OCI-LY7 (cell line): ENCODE measurements at regions not wholly inside any gene's neighbourhood (a gene's known extent, or its start where the extent isn't known, plus 50 kb on each side); places are given as distances from the start of the nearest gene placed in this dataset.

Experiments
- BruUV-seq: library from RNA; stranded (reverse); fragments of 400-500 nt; replicated peaks from 2 replicates; lab custom pipeline; 2021; lab: Mats Ljungman, UMichigan
- CTCF ChIA-PET: fragments of 300-600 bp; sonication (Branson Sonifier 250); formaldehyde crosslinking; loops from one replicate; lab custom pipeline; 2022; ENCODE audit warnings: antibody characterized with exemption; ENCODE audit not compliant: unreplicated experiment; lab: Charles Lee
- POLR2A ChIA-PET: fragments of 300-600 bp; sonication (Branson Sonifier 250); formaldehyde crosslinking; loops from one replicate; lab custom pipeline; 2022; ENCODE audit warnings: antibody characterized with exemption; lab: Charles Lee
- DNase-seq: peaks from one replicate; pipeline ENCODE4 v3.0.0-alpha.2; 2015; ENCODE audit warnings: low spot score
- H2AFZ ChIP-seq: fragments of 200-600 bp; sonication (generic), shearing (Covaris generic); 2 replicates; pipeline ENCODE4 v1.6.1; 2014; ENCODE audit warnings: mild to moderate bottlenecking, antibody characterized with exemption, low read length, moderate library complexity
- H3K27ac ChIP-seq: fragments of 200-600 bp; sonication (generic); 2 replicates; pipeline ENCODE4 v1.5.1; 2014; ENCODE audit warnings: mixed run types, low read depth, mild to moderate bottlenecking, moderate library complexity, low read length, inconsistent platforms; ENCODE audit not compliant: poor library complexity, severe bottlenecking
- H3K36me3 ChIP-seq: fragments of 200-600 bp; sonication (generic); 2 replicates; pipeline ENCODE4 v1.6.1; 2014; ENCODE audit warnings: mild to moderate bottlenecking, antibody characterized with exemption, low read length, moderate library complexity, mixed read lengths; ENCODE audit not compliant: insufficient read depth
- H3K4me1 ChIP-seq: fragments of 200-600 bp; sonication (generic); 2 replicates; pipeline ENCODE4 v1.5.1; 2014; ENCODE audit warnings: mild to moderate bottlenecking, low read length; ENCODE audit not compliant: insufficient read depth, poor library complexity, severe bottlenecking
- H3K4me2 ChIP-seq: fragments of 200-600 bp; sonication (generic); 2 replicates; pipeline ENCODE4 v1.6.1; 2014; ENCODE audit warnings: mild to moderate bottlenecking, low read length
- H3K4me3 ChIP-seq: fragments of 200-600 bp; sonication (generic); 2 replicates; pipeline ENCODE4 v1.5.1; 2014; ENCODE audit warnings: mild to moderate bottlenecking, low read depth, low read length; ENCODE audit not compliant: poor library complexity, severe bottlenecking
- H3K79me2 ChIP-seq: fragments of 200-600 bp; sonication (generic); 2 replicates; pipeline ENCODE4 v1.6.1; 2016; ENCODE audit warnings: low read depth, mild to moderate bottlenecking, low read length, moderate library complexity, mixed read lengths; ENCODE audit not compliant: insufficient read depth
- H3K9me2 ChIP-seq: fragments of 200-600 bp; sonication (generic); 2 replicates; pipeline ENCODE4 v1.6.1; 2016; ENCODE audit warnings: mild to moderate bottlenecking, low read length, mixed read lengths; ENCODE audit not compliant: insufficient read depth
- H3K9me3 ChIP-seq: fragments of 200-600 bp; sonication (generic); 2 replicates; pipeline ENCODE4 v1.6.1; 2014; ENCODE audit warnings: mild to moderate bottlenecking, mixed run types, low read length, mixed read lengths
- H4K20me1 ChIP-seq: fragments of 200-600 bp; sonication (generic); 2 replicates; pipeline ENCODE4 v1.6.1; 2014; ENCODE audit warnings: mild to moderate bottlenecking, antibody characterized with exemption, low read length, moderate library complexity, mixed read lengths; ENCODE audit not compliant: insufficient read depth
- EZH2phosphoT487 ChIP-seq: fragments of 200-600 bp; sonication (generic); IDR thresholded peaks from 2 replicates; pipeline ENCODE4 v1.6.1; 2018; ENCODE audit warnings: low read depth, borderline replicate concordance, mild to moderate bottlenecking, mixed run types, antibody characterized with exemption, low read length, moderate library complexity, mixed read lengths
- intact Hi-C: fragments of 100-400 bp; cut with micrococcal nuclease; formaldehyde crosslinking; loops from one replicate; pipeline ENCODE4 v1.10.0; 2022; ENCODE audit not compliant: unreplicated experiment
- TF ChIP-seq, protein P1 (sequence below): fragments of 200-600 bp; sonication (generic); conservative IDR thresholded peaks from 2 replicates; pipeline ENCODE4 v1.5.1; 2014; ENCODE audit warnings: mild to moderate bottlenecking, antibody characterized with exemption, low read length, moderate library complexity, mixed read lengths

DNA sequence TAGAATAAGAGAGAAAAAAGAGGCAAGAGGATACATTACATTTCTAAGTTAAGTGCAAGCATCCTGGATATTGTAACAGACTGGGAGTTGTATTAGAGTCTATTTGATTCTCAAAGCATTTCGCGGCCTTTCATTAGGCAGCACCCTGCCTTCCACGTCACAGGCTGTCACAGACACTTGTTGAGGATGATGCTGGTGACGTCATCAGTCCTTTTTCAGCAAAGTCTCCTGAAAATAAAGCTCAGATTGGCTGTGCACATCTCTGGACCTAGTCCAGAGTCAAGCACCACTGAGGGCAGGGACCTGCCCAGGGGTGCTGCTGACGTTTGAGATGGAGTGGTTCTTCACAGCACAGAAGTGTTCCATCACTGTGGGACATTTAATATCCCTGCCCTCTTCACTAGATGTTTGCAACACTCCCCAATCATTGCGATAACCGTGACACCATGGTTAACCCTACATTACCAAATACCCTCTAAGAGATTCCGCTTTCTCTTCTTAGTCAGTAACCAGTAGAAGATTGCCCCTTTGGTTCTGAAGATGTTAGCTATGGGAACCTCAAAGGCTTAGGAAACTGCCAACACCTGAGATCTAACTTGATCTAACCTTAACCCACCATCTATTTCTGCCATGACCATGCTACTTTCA lies 72.7 kb upstream of the F3 start:
- Histone ChIP-seq H2AFZ (no peak overlapping the region), H4K20me1 (no peaks in the 10 kb centered on the region), H3K79me2 (no peaks in the 10 kb centered on the region), H3K9me2 (no peaks in the 10 kb centered on the region), H3K9me3 (no peaks in the 10 kb centered on the region), H3K4me1 (no peaks in the 10 kb centered on the region), H3K4me3 (no peak overlapping the region), H3K4me2 (no peak overlapping the region), H3K27ac (no peak overlapping the region), H3K36me3 (no peaks in the 10 kb centered on the region)
- BruUV-seq: no TSS peak
- no peak for DNase-seq
- TF ChIP-seq, protein P1, sequence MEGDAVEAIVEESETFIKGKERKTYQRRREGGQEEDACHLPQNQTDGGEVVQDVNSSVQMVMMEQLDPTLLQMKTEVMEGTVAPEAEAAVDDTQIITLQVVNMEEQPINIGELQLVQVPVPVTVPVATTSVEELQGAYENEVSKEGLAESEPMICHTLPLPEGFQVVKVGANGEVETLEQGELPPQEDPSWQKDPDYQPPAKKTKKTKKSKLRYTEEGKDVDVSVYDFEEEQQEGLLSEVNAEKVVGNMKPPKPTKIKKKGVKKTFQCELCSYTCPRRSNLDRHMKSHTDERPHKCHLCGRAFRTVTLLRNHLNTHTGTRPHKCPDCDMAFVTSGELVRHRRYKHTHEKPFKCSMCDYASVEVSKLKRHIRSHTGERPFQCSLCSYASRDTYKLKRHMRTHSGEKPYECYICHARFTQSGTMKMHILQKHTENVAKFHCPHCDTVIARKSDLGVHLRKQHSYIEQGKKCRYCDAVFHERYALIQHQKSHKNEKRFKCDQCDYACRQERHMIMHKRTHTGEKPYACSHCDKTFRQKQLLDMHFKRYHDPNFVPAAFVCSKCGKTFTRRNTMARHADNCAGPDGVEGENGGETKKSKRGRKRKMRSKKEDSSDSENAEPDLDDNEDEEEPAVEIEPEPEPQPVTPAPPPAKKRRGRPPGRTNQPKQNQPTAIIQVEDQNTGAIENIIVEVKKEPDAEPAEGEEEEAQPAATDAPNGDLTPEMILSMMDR: no peak
- no peak for TF ChIP-seq EZH2phosphoT487
- intact Hi-C loops: no loop called here
- POLR2A ChIA-PET: no interaction called here
- CTCF ChIA-PET: no interaction called here

DNA sequence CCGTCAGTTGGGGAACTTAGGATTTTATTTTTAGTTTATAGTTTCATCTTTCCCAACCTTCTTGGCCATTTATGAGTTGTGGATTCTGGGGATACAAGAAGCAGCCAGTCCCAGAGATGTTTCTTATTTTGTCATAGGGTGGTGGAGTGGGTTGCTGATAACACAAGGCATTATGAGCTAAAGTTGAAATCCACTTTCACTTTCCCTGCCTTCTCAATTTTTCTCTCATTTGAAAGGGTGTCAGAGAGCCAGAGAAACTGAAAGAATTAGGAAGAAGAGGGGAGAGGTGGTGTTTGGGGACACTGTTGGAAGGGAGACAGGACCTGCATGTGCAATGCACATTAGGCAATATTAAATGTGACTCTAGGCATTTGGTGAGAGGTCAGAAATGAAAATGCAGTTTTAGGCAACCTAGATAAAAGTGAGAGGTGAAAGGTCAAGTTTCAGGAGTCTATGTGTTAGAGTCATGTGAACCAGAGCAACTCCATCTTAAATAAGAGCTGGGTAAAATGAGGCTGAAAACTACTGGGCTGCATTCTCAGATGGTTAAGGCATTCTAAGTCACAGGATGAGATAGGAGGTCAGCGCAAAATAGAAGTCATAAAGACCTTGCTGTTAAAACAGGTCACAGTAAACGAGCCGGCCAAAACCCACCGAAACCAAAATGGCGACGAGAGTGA lies 71.1 kb upstream of the F3 start:
- intact Hi-C loops: no loop called here
- no peak overlapping the region for H3K4me3 ChIP-seq
- H3K4me1 ChIP-seq: no peaks in the 10 kb centered on the region
- H3K79me2 ChIP-seq: no peaks in the 10 kb centered on the region
- no peaks in the 10 kb centered on the region for H4K20me1 ChIP-seq
- TF ChIP-seq, protein P1: no peak
- no peak for TF ChIP-seq EZH2phosphoT487
- no peak for DNase-seq
- H3K27ac ChIP-seq: no peak overlapping the region
- H3K9me3 ChIP-seq: no peaks in the 10 kb centered on the region
- H3K9me2 ChIP-seq: no peaks in the 10 kb centered on the region
- H3K36me3 ChIP-seq: no peaks in the 10 kb centered on the region
- no peak overlapping the region for H2AFZ ChIP-seq
- POLR2A ChIA-PET: no interaction called here
- CTCF ChIA-PET: no interaction called here
- BruUV-seq: no TSS peak
- H3K4me2 ChIP-seq: no peak overlapping the region
